ENCODE measurements at regions not wholly inside any gene's neighbourhood (a gene's known extent, or its start where the extent isn't known, plus 50 kb on each side); places are given as distances from the start of the nearest gene placed in this dataset.

DNA sequence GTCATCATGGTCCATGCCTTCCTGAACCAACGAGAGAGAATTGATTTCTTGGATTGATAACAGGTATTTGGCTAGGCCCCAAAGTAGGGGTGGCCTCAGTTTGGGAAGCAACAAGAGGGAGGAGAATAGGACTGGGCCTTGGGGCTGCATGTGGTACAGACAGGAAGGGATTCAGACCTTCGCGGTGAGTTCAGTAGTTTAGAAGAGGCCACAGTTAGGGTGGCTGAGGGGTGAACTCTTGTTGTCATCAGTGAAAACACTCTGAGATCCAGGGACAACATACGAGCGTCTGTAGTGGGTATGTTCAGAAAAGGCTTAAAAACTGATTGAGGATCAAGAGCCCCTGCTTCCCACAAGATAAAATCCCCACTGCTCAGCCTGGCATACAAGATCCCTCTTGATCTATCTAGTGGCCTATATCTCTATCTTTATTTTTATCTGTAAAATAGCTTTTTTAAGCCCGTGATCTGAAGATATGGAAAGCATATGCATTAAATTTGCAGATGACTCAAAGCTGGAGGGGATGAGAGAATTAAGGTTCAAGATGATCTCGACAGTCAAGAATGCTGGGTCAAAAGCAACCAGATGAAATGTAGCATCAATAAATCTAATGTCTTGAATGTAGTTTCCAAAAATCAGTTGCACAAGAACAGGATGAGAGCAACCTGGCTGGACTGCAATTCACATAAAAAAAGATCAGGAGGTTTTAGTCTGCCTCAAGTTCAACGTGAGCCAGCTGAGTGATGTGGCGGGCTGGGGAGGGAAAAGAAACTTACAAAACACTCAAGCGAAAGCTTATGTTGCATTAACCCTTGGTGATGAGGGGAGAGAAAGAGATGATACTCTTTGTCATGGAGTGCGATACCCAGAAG is 221.1 kb upstream of the TLE3 start:
- peak overlapping the region; percentile 38 for H3K9ac ChIP-seq (ENCODE audit: low read length)
- H3K9me3 ChIP-seq (ENCODE audit: control insufficient read depth, low read length), result no peaks in the 10 kb centered on the region
- H3K27me3 ChIP-seq (replicated peaks; ENCODE audit: control insufficient read depth, insufficient read depth, low read length), result no peaks in the 10 kb centered on the region
- no peaks in the 10 kb centered on the region for H3K36me3 ChIP-seq (ENCODE audit: control insufficient read depth, insufficient read depth, low read length, severe bottlenecking)
- peaks cover 55% of the 10 kb centered on the region for H3K4me1 ChIP-seq (ENCODE audit: control insufficient read depth, insufficient read depth, low read length)
- H3K4me3 ChIP-seq (ENCODE audit: low read length), result no peak overlapping the region
- peak; percentile 50 for DNase-seq (ENCODE audit: low read depth)

DNA sequence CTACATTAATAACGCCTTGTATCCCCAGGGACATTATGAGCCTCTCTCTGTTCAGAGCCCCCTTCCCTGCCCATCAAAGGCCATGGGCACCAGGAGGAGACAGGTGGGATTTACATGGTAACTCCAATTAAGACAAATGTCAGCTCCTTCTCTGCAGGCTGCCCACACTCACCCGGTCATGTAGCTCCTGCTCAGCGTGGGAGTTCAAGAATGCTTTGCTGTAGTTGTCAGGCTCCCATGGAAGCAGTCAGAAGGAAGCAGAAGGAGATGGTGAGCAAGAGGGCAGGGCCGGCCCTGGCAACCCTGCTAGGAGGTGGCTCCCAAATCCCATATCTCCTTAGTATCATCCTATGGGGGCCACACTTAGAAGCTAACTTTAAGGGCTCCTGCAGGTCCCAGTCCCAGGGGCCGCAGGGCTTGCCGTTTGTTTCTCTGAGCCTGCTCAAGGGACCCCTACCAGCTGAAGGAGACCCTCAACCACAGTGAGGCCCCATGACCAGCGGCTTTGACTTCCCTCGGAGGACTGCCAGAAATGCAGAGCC is 218.4 kb upstream of the TLE3 start:
- Histone ChIP-seq H3K9ac (ENCODE audit: low read length) (no peak overlapping the region), H3K4me3 (ENCODE audit: low read length) (no peak overlapping the region), H3K27me3 (replicated peaks; ENCODE audit: control insufficient read depth, insufficient read depth, low read length) (no peaks in the 10 kb centered on the region), H3K9me3 (ENCODE audit: control insufficient read depth, low read length) (no peaks in the 10 kb centered on the region), H3K4me1 (ENCODE audit: control insufficient read depth, insufficient read depth, low read length) (peaks cover 28% of the 10 kb centered on the region), H3K36me3 (ENCODE audit: control insufficient read depth, insufficient read depth, low read length, severe bottlenecking) (no peaks in the 10 kb centered on the region)
- DNase-seq (ENCODE audit: low read depth), result peak; percentile 36

DNA sequence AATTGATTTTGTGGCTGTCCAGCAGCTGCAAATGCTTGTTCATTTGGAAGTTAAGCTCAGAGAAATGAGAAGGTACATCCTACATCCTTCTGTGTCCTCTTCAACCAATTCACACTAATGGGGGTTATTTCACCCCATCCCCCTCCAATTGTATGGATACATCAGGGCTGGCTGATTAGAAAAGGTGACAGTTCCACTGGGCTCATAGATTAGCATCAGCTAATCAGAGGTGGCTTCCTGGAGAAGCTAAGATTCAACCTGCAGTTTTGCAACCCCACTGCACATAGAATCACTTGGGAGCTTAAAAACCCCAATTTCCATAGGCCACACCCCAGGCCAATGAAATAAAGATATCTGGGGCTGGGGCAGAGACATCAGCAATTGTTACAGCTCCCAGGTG is 217.7 kb upstream of the TLE3 start:
- no peak overlapping the region for H3K9ac ChIP-seq (ENCODE audit: low read length)
- H3K27me3 ChIP-seq (replicated peaks; ENCODE audit: control insufficient read depth, insufficient read depth, low read length), result no peaks in the 10 kb centered on the region
- H3K4me1 ChIP-seq (ENCODE audit: control insufficient read depth, insufficient read depth, low read length), result peaks cover 21% of the 10 kb centered on the region
- no peaks in the 10 kb centered on the region for H3K36me3 ChIP-seq (ENCODE audit: control insufficient read depth, insufficient read depth, low read length, severe bottlenecking)
- no peak for DNase-seq (ENCODE audit: low read depth)
- H3K9me3 ChIP-seq (ENCODE audit: control insufficient read depth, low read length), result no peaks in the 10 kb centered on the region
- H3K4me3 ChIP-seq (ENCODE audit: low read length), result no peak overlapping the region

DNA sequence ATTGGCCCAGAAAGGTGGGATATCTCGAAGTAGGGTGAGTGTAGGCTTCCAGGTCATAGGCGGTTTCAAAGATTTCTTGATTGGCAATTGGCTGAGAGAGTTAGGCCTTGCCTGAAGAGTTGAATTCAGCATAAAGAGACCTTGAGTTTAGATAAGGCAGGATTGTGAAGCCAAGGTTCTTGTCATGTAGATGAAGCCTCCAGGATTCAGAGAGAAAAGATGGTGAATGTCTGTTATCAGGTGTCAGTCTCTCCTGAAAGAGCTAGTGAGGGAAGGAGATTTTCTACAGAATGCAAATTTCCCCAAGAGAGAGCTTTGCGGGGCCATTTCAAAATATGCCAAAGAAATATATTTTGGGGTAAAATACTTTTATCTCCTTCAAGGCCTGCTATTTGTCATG is 217.0 kb upstream of the TLE3 start:
- H3K9me3 ChIP-seq (ENCODE audit: control insufficient read depth, low read length), result no peaks in the 10 kb centered on the region
- DNase-seq (ENCODE audit: low read depth), result no peak
- H3K4me1 ChIP-seq (ENCODE audit: control insufficient read depth, insufficient read depth, low read length), result peaks cover 16% of the 10 kb centered on the region
- H3K9ac ChIP-seq (ENCODE audit: low read length), result no peak overlapping the region
- H3K36me3 ChIP-seq (ENCODE audit: control insufficient read depth, insufficient read depth, low read length, severe bottlenecking), result no peaks in the 10 kb centered on the region
- no peak overlapping the region for H3K4me3 ChIP-seq (ENCODE audit: low read length)
- no peaks in the 10 kb centered on the region for H3K27me3 ChIP-seq (replicated peaks; ENCODE audit: control insufficient read depth, insufficient read depth, low read length)

DNA sequence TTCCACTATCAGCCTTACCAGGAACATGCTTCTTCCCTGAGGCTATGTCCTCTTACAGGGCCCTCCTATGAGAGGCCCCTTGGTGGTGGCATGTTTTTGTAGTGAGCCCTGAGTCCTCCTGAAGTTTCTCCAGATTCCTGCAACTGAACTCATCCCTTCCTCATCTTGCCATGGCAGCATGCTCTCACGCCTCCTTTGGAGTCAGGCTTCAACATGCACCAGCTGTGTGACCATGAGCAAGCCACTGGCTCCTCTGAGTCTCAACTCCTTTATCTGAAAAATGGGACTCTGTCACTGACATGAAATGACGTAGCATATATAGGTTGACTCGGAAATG is 216.3 kb upstream of the TLE3 start:
- Histone ChIP-seq H3K36me3 (ENCODE audit: control insufficient read depth, insufficient read depth, low read length, severe bottlenecking) (no peaks in the 10 kb centered on the region), H3K9me3 (ENCODE audit: control insufficient read depth, low read length) (no peaks in the 10 kb centered on the region), H3K4me3 (ENCODE audit: low read length) (no peak overlapping the region), H3K9ac (ENCODE audit: low read length) (no peak overlapping the region), H3K4me1 (ENCODE audit: control insufficient read depth, insufficient read depth, low read length) (peaks cover 11% of the 10 kb centered on the region), H3K27me3 (replicated peaks; ENCODE audit: control insufficient read depth, insufficient read depth, low read length) (peaks cover 4% of the 10 kb centered on the region)
- no peak for DNase-seq (ENCODE audit: low read depth)

DNA sequence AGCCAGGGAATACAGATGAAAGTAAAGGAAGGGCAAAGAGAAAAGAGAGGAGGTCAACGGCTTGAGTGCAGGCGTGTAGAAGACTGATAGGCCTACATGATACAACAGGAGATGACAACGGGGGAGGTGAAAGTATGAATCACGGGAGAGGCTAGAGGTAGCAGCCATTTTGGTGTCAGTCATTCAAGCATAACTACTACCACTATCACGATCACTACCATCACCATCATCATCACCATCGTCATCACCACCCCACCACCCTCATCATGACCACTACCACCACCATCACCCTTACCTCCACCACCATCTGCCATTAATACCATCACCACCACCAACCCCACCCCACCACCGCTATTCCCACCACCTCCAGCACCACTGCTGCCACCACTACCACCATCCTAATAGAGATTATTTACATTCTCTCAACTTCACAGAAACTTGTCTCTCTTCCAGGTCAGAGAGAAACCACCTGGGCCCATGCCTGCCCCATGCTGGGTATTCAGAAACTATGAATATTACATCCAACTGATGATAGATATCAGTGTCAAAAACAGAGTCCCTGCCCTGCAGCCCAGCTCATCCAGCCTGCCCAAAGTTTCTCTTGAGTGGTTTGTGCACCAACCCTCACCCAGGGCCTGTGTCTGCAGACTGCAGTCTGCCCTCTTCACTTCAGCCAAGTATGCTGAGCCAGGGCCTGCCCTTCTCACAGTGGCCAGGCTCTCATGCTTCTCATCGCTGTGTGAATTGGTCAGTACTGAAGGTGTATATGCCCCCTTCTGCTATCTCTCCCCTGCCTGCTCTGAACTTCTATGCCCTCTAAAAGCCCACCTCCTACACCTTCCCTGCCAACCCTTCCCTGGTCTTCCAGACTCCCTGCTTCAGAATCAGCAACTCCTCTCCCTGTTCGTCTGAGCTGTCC is 215.6 kb upstream of the TLE3 start:
- Histone ChIP-seq H3K9me3 (ENCODE audit: control insufficient read depth, low read length) (no peaks in the 10 kb centered on the region), H3K27me3 (replicated peaks; ENCODE audit: control insufficient read depth, insufficient read depth, low read length) (peaks cover 8% of the 10 kb centered on the region), H3K4me1 (ENCODE audit: control insufficient read depth, insufficient read depth, low read length) (peaks cover 5% of the 10 kb centered on the region), H3K4me3 (ENCODE audit: low read length) (no peak overlapping the region), H3K9ac (ENCODE audit: low read length) (no peak overlapping the region), H3K36me3 (ENCODE audit: control insufficient read depth, insufficient read depth, low read length, severe bottlenecking) (no peaks in the 10 kb centered on the region)
- DNase-seq (ENCODE audit: low read depth), result no peak

DNA sequence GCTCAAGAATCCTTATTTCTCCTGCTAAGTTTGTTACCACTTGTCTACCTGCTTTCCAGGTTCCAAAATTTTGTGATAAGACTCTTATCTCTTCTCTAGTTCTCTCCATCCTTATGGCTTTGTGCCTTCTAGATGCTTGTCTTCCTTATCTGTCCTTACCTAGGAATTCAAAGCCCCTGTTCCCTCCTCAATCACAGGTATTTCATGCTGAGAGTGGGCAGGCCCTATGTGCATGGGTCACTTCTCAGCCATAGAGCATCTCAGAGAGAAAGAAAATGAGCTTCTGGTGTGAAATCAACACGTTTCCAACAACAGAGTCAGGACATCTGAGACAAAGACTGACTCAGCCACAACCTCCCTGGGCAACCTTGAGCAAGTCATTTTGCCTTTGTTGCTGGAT is 214.1 kb upstream of the TLE3 start:
- Histone ChIP-seq H3K9me3 (ENCODE audit: control insufficient read depth, low read length) (no peaks in the 10 kb centered on the region), H3K9ac (ENCODE audit: low read length) (no peak overlapping the region), H3K4me3 (ENCODE audit: low read length) (no peak overlapping the region), H3K27me3 (replicated peaks; ENCODE audit: control insufficient read depth, insufficient read depth, low read length) (peaks cover 13% of the 10 kb centered on the region), H3K4me1 (ENCODE audit: control insufficient read depth, insufficient read depth, low read length) (peaks cover 2% of the 10 kb centered on the region), H3K36me3 (ENCODE audit: control insufficient read depth, insufficient read depth, low read length, severe bottlenecking) (no peaks in the 10 kb centered on the region)
- DNase-seq (ENCODE audit: low read depth), result no peak

DNA sequence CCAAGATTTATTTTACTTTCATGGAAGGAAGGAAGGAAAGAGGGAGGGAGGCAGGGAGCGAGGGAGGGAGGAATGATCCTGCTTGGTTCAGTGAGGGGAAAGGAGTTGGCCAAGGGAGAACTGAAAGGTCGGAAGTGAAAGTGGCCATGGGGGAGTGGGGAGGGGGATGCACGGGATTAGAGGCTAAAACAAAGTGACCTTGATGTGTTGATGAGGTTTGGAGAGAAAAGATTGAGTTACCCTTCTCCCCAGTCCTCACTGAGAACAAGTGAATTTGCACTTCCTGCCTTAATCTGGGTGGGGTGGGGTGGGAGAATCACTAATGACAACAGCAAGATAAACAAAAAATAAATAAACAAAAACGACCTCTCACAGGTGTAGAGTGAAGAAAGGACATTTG is 212.0 kb upstream of the TLE3 start:
- no peak overlapping the region for H3K4me3 ChIP-seq (ENCODE audit: low read length)
- peaks cover 7% of the 10 kb centered on the region for H3K9me3 ChIP-seq (ENCODE audit: control insufficient read depth, low read length)
- H3K27me3 ChIP-seq (replicated peaks; ENCODE audit: control insufficient read depth, insufficient read depth, low read length), result peaks cover 13% of the 10 kb centered on the region
- no peak for DNase-seq (ENCODE audit: low read depth)
- no peaks in the 10 kb centered on the region for H3K36me3 ChIP-seq (ENCODE audit: control insufficient read depth, insufficient read depth, low read length, severe bottlenecking)
- H3K4me1 ChIP-seq (ENCODE audit: control insufficient read depth, insufficient read depth, low read length), result peaks cover 7% of the 10 kb centered on the region
- H3K9ac ChIP-seq (ENCODE audit: low read length), result no peak overlapping the region

DNA sequence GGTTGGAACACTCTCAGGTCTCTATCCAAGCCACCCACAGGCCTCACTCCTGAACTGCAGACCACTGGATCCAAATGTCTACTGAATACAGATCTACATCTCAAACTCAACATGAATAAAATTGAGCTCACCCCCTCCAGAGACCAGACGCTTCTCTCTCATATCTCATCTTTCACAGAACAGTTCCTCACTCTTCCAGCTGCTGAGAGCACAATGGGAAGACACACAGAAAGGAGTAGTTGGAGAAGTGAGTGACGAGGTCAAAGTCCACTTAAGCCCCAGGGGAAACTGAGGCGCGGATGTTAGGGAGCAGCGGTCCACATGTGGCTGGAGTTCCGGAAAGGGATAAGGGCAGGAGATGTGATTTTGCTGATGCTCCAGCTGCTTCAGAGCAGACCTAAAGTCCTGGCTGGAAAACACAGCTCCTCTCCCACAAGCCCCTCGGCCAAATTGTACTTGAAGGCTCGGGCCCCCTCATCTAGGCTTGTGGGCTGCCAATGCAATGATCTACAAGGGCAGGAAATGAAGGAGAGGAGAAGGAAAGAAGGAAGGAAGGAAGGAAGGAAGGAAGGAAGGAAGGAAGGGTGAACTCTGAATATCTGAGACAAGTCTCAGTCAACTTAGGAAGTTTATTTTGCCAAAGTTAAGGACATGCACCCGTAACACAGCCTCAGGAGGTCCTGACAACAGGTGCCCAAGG is 211.2 kb upstream of the TLE3 start:
- no peaks in the 10 kb centered on the region for H3K36me3 ChIP-seq (ENCODE audit: control insufficient read depth, insufficient read depth, low read length, severe bottlenecking)
- peaks cover 13% of the 10 kb centered on the region for H3K27me3 ChIP-seq (replicated peaks; ENCODE audit: control insufficient read depth, insufficient read depth, low read length)
- H3K9me3 ChIP-seq (ENCODE audit: control insufficient read depth, low read length), result peaks cover 8% of the 10 kb centered on the region
- DNase-seq (ENCODE audit: low read depth), result no peak
- H3K9ac ChIP-seq (ENCODE audit: low read length), result no peak overlapping the region
- H3K4me3 ChIP-seq (ENCODE audit: low read length), result no peak overlapping the region
- peaks cover 7% of the 10 kb centered on the region for H3K4me1 ChIP-seq (ENCODE audit: control insufficient read depth, insufficient read depth, low read length)

DNA sequence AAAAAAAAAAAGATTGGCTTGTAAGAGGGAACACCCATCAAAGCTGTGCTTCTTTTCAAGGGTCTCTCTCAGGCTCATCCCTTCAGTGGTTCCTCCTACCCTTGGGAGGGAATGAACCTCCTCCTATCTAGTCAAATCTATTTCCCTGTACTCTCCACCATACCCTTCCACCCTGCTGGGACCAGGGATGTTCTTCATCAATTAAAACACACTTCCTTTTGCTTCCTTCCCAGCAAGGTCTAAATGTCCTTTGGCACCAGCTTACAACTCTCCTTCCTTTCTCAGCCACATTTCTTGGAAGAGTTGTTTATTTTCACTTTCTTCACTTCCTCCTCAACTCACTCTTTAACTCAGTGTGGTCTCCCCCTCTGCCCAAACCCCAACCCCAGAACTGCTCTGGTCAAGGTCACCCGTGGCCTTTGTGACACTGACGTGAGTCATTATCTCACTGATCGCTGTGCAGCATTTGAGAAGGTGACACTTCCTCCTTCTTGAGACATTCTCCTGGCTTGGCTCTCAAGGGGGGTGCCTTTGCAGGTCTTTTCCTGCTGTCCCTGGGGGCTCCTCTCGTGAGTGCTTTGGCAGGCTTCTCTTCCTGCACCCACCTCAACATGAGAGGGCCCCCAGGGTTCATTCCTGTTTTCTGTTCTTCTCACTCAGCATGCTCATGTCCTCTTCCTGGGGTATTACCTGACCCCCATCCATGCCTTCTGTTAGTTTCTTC is 210.5 kb upstream of the TLE3 start:
- no peak overlapping the region for H3K9ac ChIP-seq (ENCODE audit: low read length)
- no peaks in the 10 kb centered on the region for H3K36me3 ChIP-seq (ENCODE audit: control insufficient read depth, insufficient read depth, low read length, severe bottlenecking)
- H3K9me3 ChIP-seq (ENCODE audit: control insufficient read depth, low read length), result peaks cover 8% of the 10 kb centered on the region
- H3K27me3 ChIP-seq (replicated peaks; ENCODE audit: control insufficient read depth, insufficient read depth, low read length), result peaks cover 13% of the 10 kb centered on the region
- peaks cover 7% of the 10 kb centered on the region for H3K4me1 ChIP-seq (ENCODE audit: control insufficient read depth, insufficient read depth, low read length)
- no peak for DNase-seq (ENCODE audit: low read depth)
- no peak overlapping the region for H3K4me3 ChIP-seq (ENCODE audit: low read length)

All from adipocyte (in vitro differentiated cells).